ENCODE measurements at regions not wholly inside any gene's neighbourhood (a gene's known extent, or its start where the extent isn't known, plus 50 kb on each side); places are given as distances from the start of the nearest gene placed in this dataset.

- no CpG with 5 or more reads among the region's 3 CpGs for WGBS, 2 donors (ENCODE audit: extremely low coverage in 2 of 2, insufficient read length in 2 of 2, insufficient replicate concordance in 1 of 2)
- no peak overlapping the region for H2BK120ac ChIP-seq (ENCODE audit: low read depth, low read length)
- no peak overlapping the region for H4K91ac ChIP-seq (ENCODE audit: low read depth, low read length, poor library complexity)
- DNase-seq (ENCODE audit: low spot score) = no peak
- no peak overlapping the region for H2BK5ac ChIP-seq (ENCODE audit: low read length)
- no peak overlapping the region for H3K23ac ChIP-seq (ENCODE audit: low read depth, low read length, poor library complexity)
- H3K14ac ChIP-seq (ENCODE audit: low read length) = no peak overlapping the region
- H2AK5ac ChIP-seq (ENCODE audit: low read depth, low read length) = no peak overlapping the region
- no peak overlapping the region for H2BK12ac ChIP-seq (ENCODE audit: low read length)
- no peak overlapping the region for H4K8ac ChIP-seq (ENCODE audit: low read depth, low read length)
- no peak overlapping the region for H3K4me2 ChIP-seq (ENCODE audit: insufficient read depth, low read length, poor library complexity, severe bottlenecking)
- no peaks in the 10 kb centered on the region for H3K27me3 ChIP-seq (ENCODE audit: control insufficient read depth in 3 of 3, insufficient read depth in 3 of 3, low read depth in 1 of 3, low read length in 3 of 3)
- no peak overlapping the region for H2BK15ac ChIP-seq (ENCODE audit: low read length)
- no peak overlapping the region for H3K9ac ChIP-seq (ENCODE audit: low read depth, low read length, poor library complexity)
- no peaks in the 10 kb centered on the region for H3K79me1 ChIP-seq (ENCODE audit: low read depth, low read length)
- no peak overlapping the region for H3K27ac ChIP-seq (replicated peaks; ENCODE audit: low read length)
- no peak overlapping the region for H3K4ac ChIP-seq (ENCODE audit: low read length)
- no peaks in the 10 kb centered on the region for H3K36me3 ChIP-seq (replicated peaks in 1 of 2; ENCODE audit: control insufficient read depth in 2 of 2, insufficient read depth in 2 of 2, low read length in 2 of 2)
- H3K9me3 ChIP-seq (replicated peaks in 1 of 2; ENCODE audit: control insufficient read depth in 2 of 2, insufficient read depth in 1 of 2, low read depth in 1 of 2, low read length in 2 of 2) = no peaks in the 10 kb centered on the region
- H3K18ac ChIP-seq (ENCODE audit: low read length) = no peak overlapping the region
- H3K4me1 ChIP-seq (ENCODE audit: control insufficient read depth in 2 of 2, insufficient read depth in 1 of 2, low read depth in 1 of 2, low read length in 2 of 2) = no peaks in the 10 kb centered on the region
- no peak overlapping the region for H2AFZ ChIP-seq (ENCODE audit: low read length)
- H3K4me3 ChIP-seq (ENCODE audit: low read length in 2 of 2) = no peak overlapping the region
Measured at GRCh38 chr14:97726676-97727075, 929.5 kb downstream of the VRK1 start.

GRCh38 chr14:97730706-97731105 is 933.5 kb downstream of the VRK1 start:
- no peak overlapping the region for H3K4ac ChIP-seq (ENCODE audit: low read length)
- H2BK15ac ChIP-seq (ENCODE audit: low read length) = no peak overlapping the region
- no peak overlapping the region for H3K14ac ChIP-seq (ENCODE audit: low read length)
- no peak overlapping the region for H2AK5ac ChIP-seq (ENCODE audit: low read depth, low read length)
- no peak overlapping the region for H2BK5ac ChIP-seq (ENCODE audit: low read length)
- H3K27ac ChIP-seq (replicated peaks; ENCODE audit: low read length) = no peak overlapping the region
- no peak overlapping the region for H2BK120ac ChIP-seq (ENCODE audit: low read depth, low read length)
- H3K4me3 ChIP-seq (ENCODE audit: low read length in 2 of 2) = no peak overlapping the region
- no peaks in the 10 kb centered on the region for H3K27me3 ChIP-seq (ENCODE audit: control insufficient read depth in 3 of 3, insufficient read depth in 3 of 3, low read depth in 1 of 3, low read length in 3 of 3)
- no peak for DNase-seq (ENCODE audit: low spot score)
- no peaks in the 10 kb centered on the region for H3K4me1 ChIP-seq (ENCODE audit: control insufficient read depth in 2 of 2, insufficient read depth in 1 of 2, low read depth in 1 of 2, low read length in 2 of 2)
- no peak overlapping the region for H3K18ac ChIP-seq (ENCODE audit: low read length)
- H3K9ac ChIP-seq (ENCODE audit: low read depth, low read length, poor library complexity) = no peak overlapping the region
- no peak overlapping the region for H2BK12ac ChIP-seq (ENCODE audit: low read length)
- no peak overlapping the region for H4K91ac ChIP-seq (ENCODE audit: low read depth, low read length, poor library complexity)
- no peak overlapping the region for H2AFZ ChIP-seq (ENCODE audit: low read length)
- no peaks in the 10 kb centered on the region for H3K9me3 ChIP-seq (replicated peaks in 1 of 2; ENCODE audit: control insufficient read depth in 2 of 2, insufficient read depth in 1 of 2, low read depth in 1 of 2, low read length in 2 of 2)
- H3K36me3 ChIP-seq (replicated peaks in 1 of 2; ENCODE audit: control insufficient read depth in 2 of 2, insufficient read depth in 2 of 2, low read length in 2 of 2) = no peaks in the 10 kb centered on the region
- H4K8ac ChIP-seq (ENCODE audit: low read depth, low read length) = no peak overlapping the region
- H3K23ac ChIP-seq (ENCODE audit: low read depth, low read length, poor library complexity) = no peak overlapping the region
- H3K4me2 ChIP-seq (ENCODE audit: insufficient read depth, low read length, poor library complexity, severe bottlenecking) = no peak overlapping the region
- WGBS, 2 donors (ENCODE audit: extremely low coverage in 2 of 2, insufficient read length in 2 of 2, insufficient replicate concordance in 1 of 2) = no CpG with 5 or more reads among the region's 4 CpGs
- no peaks in the 10 kb centered on the region for H3K79me1 ChIP-seq (ENCODE audit: low read depth, low read length)

GRCh38 chr14:97731800-97732199 is 934.6 kb downstream of the VRK1 start:
- Histone ChIP-seq H3K36me3 (replicated peaks in 1 of 2; ENCODE audit: control insufficient read depth in 2 of 2, insufficient read depth in 2 of 2, low read length in 2 of 2) (no peaks in the 10 kb centered on the region), H3K79me1 (ENCODE audit: low read depth, low read length) (no peaks in the 10 kb centered on the region), H2BK5ac (ENCODE audit: low read length) (no peak overlapping the region), H3K23ac (ENCODE audit: low read depth, low read length, poor library complexity) (no peak overlapping the region), H3K18ac (ENCODE audit: low read length) (no peak overlapping the region), H3K4me1 (ENCODE audit: control insufficient read depth in 2 of 2, insufficient read depth in 1 of 2, low read depth in 1 of 2, low read length in 2 of 2) (no peaks in the 10 kb centered on the region), H4K91ac (ENCODE audit: low read depth, low read length, poor library complexity) (no peak overlapping the region), H2BK120ac (ENCODE audit: low read depth, low read length) (no peak overlapping the region), H2BK12ac (ENCODE audit: low read length) (no peak overlapping the region), H3K4me3 (ENCODE audit: low read length in 2 of 2) (no peak overlapping the region), H3K27me3 (ENCODE audit: control insufficient read depth in 3 of 3, insufficient read depth in 3 of 3, low read depth in 1 of 3, low read length in 3 of 3) (no peaks in the 10 kb centered on the region), H2AFZ (ENCODE audit: low read length) (no peak overlapping the region), H4K8ac (ENCODE audit: low read depth, low read length) (no peak overlapping the region), H2BK15ac (ENCODE audit: low read length) (no peak overlapping the region), H3K9ac (ENCODE audit: low read depth, low read length, poor library complexity) (no peak overlapping the region), H3K14ac (ENCODE audit: low read length) (no peak overlapping the region), H3K9me3 (replicated peaks in 1 of 2; ENCODE audit: control insufficient read depth in 2 of 2, insufficient read depth in 1 of 2, low read depth in 1 of 2, low read length in 2 of 2) (no peaks in the 10 kb centered on the region), H3K4me2 (ENCODE audit: insufficient read depth, low read length, poor library complexity, severe bottlenecking) (no peak overlapping the region), H3K27ac (replicated peaks; ENCODE audit: low read length) (no peak overlapping the region), H2AK5ac (ENCODE audit: low read depth, low read length) (no peak overlapping the region), H3K4ac (ENCODE audit: low read length) (no peak overlapping the region)
- DNase-seq (ENCODE audit: low spot score) = no peak
- no CpG with 5 or more reads among the region's 2 CpGs for WGBS, 2 donors (ENCODE audit: extremely low coverage in 2 of 2, insufficient read length in 2 of 2, insufficient replicate concordance in 1 of 2)

GRCh38 chr14:97747316-97747715 is 950.1 kb downstream of the VRK1 start:
- H3K27ac ChIP-seq (replicated peaks; ENCODE audit: low read length) = no peak overlapping the region
- no peak overlapping the region for H3K4me2 ChIP-seq (ENCODE audit: insufficient read depth, low read length, poor library complexity, severe bottlenecking)
- WGBS, 2 donors (ENCODE audit: extremely low coverage in 2 of 2, insufficient read length in 2 of 2, insufficient replicate concordance in 1 of 2) = no CpG with 5 or more reads among the region's 2 CpGs
- no peak overlapping the region for H2BK12ac ChIP-seq (ENCODE audit: low read length)
- H3K36me3 ChIP-seq (replicated peaks in 1 of 2; ENCODE audit: control insufficient read depth in 2 of 2, insufficient read depth in 2 of 2, low read length in 2 of 2) = no peaks in the 10 kb centered on the region
- no peaks in the 10 kb centered on the region for H3K9me3 ChIP-seq (replicated peaks in 1 of 2; ENCODE audit: control insufficient read depth in 2 of 2, insufficient read depth in 1 of 2, low read depth in 1 of 2, low read length in 2 of 2)
- H2AK5ac ChIP-seq (ENCODE audit: low read depth, low read length) = no peak overlapping the region
- no peak overlapping the region for H2BK120ac ChIP-seq (ENCODE audit: low read depth, low read length)
- no peak overlapping the region for H2BK15ac ChIP-seq (ENCODE audit: low read length)
- no peak overlapping the region for H3K9ac ChIP-seq (ENCODE audit: low read depth, low read length, poor library complexity)
- no peak overlapping the region for H3K4ac ChIP-seq (ENCODE audit: low read length)
- H4K91ac ChIP-seq (ENCODE audit: low read depth, low read length, poor library complexity) = no peak overlapping the region
- no peaks in the 10 kb centered on the region for H3K79me1 ChIP-seq (ENCODE audit: low read depth, low read length)
- H3K23ac ChIP-seq (ENCODE audit: low read depth, low read length, poor library complexity) = no peak overlapping the region
- H3K4me3 ChIP-seq (ENCODE audit: low read length in 2 of 2) = no peak overlapping the region
- no peak overlapping the region for H2BK5ac ChIP-seq (ENCODE audit: low read length)
- no peak overlapping the region for H3K14ac ChIP-seq (ENCODE audit: low read length)
- H3K18ac ChIP-seq (ENCODE audit: low read length) = no peak overlapping the region
- DNase-seq (ENCODE audit: low spot score) = no peak
- no peak overlapping the region for H4K8ac ChIP-seq (ENCODE audit: low read depth, low read length)
- no peaks in the 10 kb centered on the region for H3K27me3 ChIP-seq (ENCODE audit: control insufficient read depth in 3 of 3, insufficient read depth in 3 of 3, low read depth in 1 of 3, low read length in 3 of 3)
- H2AFZ ChIP-seq (ENCODE audit: low read length) = no peak overlapping the region
- H3K4me1 ChIP-seq (ENCODE audit: control insufficient read depth in 2 of 2, insufficient read depth in 1 of 2, low read depth in 1 of 2, low read length in 2 of 2) = no peaks in the 10 kb centered on the region
